ENCODE measurements at regions not wholly inside any gene's neighbourhood (a gene's known extent, or its start where the extent isn't known, plus 50 kb on each side); places are given as distances from the start of the nearest gene placed in this dataset.
"Not testable (repeated sequence)": the region's sequence is repeated elsewhere in the genome, so short reads cannot be mapped to it uniquely, and the experiment has no call there.

DNA sequence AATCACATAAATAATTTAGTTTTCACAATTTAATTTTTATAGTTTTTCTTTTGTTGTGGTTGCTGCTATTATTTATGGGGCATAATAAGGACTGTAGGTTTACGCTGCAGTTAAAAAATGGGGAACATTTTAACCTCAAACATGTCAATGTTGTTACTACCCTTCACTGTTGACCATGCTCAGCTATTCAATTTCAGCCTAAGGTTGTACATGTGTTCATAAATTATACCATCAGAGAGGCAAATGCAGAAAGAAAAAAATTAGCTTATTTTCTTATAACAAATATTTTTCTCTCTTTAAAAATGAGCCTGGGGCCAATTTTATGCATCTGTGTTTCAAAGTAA lies 110.1 kb upstream of the PITRM1 start:
- no peak for DNase-seq

DNA sequence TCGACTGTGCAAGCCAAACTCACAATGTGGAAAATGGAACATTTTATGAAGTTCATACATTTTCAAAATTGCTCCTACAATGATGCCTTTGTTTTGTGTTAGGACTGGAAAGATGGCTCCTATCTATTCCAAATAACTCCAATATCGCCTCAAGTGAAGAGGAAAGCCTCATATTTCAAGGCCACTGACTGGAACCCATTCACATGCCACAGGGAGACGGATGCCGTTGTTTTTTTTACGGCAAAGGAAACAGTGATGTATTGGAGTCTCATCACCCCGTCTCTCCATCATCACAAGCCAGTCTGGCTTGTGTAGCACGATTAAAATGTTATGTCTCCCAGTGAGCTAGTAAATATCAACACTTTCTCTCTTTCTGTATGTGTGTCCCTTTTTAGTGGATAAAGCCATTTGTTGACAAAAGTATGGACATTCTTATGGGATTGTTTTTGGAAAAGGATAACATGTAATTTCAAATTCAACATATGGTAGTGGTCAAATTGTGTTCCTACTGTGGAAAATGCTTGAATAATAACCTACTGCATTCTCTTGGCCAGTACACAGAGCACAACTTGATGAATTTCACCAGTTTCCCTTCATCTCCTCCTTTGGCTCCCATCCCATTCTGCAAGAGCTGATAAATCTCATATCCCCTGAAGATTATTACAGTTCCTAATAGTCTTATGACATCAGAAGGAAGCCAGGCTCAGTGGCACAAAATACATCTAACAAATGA lies 109.5 kb upstream of the PITRM1 start:
- no peak for DNase-seq

DNA sequence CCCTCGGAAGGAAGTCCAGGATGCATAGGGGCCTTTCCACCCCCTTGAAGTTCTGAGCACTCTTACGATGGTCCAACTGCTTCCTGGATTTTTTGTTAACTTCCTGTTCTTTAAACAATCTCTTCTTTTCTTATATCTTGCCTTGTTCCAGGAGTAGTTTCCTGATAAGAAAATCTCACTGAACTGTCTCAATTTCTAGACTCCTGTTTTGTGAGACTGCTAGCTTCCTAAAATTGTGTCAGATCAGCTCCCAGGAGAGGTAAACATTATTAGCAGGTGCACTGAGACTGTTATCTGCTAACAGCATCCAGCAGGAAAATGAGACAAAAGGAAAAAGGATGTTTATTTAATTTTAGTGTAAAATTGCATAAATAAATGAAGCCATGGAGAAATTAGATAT lies 106.2 kb upstream of the PITRM1 start:
- no peak for DNase-seq

DNA sequence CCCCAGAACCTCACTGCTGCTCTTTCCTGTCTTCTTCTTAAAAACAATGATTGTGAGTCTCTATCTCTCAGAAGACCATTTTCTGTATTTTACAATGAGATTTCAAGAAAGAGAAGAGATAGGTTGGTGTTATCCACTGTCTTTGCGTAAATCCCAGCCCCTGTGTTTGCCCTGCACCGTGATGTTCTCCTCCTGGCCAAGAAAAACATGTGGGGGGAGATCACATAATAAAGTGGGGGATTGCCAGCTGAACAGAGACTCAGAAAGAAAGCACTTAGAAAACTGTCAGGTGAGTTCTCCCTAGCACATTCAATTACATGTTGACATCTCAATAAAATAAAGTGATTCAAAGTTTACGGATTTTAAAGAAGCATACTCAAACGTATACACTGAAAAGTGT lies 105.0 kb upstream of the PITRM1 start:
- DNase-seq: no peak

DNA sequence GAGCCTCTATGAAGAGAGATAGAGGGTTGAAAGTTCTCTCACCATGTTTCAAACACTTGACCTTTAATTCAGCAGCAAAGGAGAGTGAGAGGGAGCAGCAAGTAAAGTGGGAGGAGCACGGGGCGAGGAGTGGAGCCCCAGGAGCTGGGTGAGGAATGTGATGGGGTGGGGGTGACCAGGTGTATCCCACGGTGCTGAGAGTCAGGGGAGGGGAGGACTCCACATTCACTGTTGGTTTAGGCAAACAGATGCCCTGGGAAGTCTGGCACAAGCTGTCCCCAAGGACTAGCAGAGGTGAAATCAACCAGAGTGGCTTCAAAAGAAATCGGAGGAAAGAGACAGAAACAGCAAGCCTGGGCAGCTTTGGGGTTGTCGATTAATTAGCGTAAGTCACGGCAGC lies 101.8 kb upstream of the PITRM1 start:
- peak; percentile 51 for DNase-seq

DNA sequence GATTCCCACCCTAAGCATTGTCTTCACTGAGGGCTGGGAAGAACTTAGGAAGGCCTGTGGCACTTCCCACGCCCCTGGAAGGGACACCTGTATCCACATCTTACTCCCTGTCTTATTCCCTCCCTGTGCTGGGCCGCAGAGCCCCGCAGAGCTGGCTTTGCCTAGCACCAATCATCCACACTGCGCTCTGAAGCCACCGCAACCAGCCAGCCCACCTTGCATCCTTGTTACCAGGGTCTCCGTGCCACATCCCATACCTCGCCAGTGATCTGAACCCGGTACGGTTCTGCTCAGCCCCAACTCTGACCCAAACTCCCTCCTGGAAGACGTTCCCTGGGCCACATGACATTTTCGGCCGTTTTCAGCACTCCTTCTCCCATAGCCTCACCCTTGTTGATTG lies 101.4 kb upstream of the PITRM1 start:
- DNase-seq: no peak

DNA sequence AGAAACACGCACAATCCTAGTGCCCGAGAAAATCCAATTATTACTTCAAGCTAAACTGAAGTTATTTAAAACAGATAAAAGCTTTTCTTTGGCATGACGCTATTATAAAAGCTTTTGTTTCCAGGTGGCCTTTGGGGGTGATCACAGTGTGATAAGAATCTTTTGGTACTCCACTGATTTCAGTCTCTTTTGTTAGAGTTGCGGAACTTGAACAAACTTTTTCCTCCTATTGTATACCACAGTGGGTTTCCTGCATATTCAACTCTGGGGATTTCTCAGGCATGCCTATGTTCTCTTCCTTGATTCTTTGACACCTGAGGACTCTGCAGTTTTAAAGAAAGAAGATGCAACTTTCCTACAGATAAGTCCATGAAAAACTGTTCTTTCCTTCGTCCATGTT lies 99.7 kb upstream of the PITRM1 start:
- DNase-seq: no peak

DNA sequence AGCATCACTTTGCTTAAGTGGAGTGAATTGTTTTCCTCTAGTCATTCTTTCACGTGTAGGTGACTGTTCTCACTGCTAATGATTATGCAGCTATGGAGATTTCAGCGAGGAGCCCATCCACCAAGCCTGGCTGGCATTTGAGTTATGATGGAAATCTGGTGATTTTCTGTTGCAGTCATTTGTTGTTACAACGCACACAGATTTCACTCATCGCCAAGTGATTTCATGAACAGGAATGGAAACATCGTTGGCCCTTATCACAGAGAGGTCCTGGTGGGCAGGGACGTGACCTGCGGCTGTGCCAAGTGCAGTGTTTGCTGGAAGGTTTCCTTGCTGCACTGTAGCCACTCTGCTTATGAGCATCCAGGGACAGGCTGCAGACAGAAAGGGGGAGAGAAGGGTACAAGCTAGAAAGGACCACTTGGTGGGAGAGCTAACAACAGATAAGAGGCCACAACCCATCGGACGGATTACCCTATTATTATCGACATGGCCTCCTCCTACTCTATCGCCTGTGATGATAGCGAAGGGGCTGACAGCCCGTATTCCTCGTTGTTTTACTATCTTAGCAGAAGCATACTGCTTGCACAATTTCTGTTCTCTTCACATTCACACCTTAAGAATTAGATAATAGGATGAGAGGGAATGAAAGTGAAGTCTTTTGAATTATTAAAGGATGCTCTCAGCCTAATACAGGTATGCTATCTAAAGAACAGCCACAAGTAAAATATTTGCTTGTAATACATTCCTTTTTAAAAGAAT lies 99.0 kb upstream of the PITRM1 start:
- DNase-seq: no peak

DNA sequence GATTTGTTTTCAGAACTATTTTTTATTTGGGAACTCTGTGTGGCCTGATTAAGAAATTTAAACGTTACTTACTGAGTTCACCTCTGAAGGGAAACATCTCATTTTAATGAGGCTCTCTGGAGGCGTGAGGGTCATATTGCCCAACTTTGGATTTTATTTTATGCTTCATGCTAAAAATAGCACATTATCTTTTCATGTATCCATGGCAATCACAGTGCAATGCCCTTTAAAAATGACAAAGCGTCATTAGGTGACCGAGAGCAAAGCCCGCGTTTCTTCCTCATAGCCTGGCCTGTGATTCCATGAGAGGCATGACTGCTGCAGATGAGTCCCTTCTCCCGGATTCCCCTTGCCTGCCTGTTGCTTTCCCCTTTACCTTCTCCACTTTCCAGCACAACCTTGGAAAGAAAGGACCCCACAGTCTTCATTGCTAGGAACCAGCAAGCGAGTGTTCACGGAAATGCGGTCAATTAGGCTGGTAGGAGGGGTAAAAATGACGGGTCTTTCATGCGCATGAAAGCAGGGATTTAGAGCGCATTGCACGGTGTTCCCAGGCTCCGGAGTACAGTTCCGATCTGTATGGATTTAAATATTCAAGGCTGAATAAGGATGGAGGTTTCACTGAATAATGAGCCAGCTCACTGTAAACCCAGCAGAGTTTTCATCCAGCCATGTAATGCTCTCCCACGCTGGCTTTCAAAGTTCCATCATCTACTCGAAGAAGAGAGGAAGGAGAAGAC lies 98.2 kb upstream of the PITRM1 start:
- no peak for DNase-seq

DNA sequence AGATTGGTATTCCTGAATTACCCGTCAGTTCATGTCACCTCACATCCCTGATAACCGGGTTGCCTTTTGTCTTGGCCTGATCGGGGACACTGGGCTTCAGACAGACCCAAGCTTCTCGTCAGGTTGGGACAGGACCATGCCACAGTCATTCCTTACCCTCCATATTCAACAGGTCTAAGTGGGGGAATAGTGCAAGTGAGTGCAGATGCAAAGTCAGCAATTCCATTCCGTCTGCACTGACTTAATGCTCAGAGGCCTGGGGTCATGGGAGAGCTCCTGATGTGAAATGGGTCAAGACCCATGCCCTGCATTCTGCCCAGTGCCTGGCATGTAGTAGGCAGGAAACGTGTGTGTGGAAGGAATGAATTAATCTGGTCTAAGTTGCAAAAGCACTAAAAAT lies 95.4 kb upstream of the PITRM1 start:
- DNase-seq: no peak

DNA sequence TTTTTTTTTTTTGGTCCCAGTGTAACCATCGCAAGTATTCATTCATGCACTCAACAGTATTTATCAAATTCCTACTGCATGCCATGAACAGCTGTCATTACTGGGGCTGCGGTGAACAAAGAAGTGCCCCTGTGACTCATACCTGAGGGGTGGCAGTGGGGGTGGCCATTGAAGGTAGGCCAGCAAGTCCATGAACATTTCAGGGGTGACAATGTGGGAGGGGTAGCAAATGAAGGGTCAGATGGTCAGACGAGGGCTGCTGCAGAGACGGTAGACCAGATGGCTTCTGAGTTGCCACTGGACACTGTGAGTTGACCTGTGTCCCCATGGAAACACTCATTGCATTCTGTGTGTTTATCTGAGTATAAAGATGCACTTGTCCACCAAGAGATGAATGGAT lies 92.5 kb upstream of the PITRM1 start:
- DNase-seq: no peak

DNA sequence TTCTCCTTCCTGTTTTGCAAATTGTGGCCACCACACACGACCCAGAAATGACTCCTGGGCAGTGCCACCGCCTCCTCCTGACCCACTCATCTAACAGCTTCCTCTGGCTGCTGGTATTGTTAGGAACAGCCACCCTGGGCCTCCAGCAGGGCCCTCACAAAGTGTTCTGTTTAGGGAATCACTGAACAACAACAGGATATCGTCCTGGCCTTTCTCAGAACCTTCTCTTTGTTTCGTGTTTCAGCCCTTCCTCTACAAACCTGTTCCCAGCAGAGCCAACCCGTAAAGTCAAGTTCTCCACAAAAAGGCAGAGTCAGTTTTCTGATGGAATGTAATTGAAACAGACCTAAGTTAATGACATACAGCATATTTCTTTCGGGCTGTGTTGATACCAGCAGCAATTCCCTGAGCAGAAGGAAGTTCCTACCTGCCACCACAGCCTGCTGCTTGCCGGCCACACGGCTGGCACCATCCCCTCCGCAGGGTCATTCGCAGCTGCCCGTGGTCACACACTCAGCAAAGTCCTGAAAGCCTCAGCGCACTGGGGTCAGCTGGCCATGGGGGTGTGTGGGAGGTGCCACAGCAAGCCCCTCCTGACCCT lies 91.7 kb upstream of the PITRM1 start:
- no peak for DNase-seq

DNA sequence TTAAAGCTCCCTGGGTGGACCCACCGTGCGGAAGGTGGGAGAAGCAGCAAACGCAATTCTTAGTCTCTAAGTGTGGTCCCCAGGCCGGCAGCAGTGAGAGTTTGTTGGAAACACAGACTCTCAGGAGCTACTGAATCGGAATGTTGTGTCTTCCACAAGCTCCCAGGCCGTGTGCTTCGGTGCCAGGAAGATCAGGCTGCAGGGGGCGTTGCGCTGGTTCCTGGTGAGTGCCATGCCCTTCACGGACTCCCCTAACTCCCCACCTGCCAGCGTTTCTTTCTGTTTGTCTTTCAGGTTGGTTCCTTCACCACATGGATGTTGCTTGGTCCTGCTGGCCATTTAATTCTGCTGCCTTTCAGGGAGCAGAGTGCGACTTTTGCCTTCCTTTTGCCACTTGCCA lies 91.2 kb upstream of the PITRM1 start:
- DNase-seq: no peak

DNA sequence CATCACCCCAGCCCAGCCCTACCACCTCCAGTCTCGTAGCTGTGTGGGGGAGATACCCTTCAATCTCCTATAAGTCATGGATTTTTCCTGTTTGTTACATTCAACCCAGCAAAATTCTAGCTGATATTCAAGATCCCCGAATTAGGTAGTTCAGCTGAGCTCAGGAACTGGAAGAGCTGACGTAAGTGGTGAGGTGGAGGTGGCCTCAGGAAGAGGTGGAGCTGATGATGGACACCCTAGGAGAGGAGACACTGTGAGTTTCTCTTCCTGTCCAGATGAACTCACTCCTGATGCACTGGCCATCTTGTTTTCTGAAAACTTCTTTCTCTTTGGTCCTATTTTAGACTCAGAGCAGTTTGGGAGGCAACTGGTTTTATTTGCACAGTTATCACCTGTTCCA lies 90.5 kb upstream of the PITRM1 start:
- no peak for DNase-seq

DNA sequence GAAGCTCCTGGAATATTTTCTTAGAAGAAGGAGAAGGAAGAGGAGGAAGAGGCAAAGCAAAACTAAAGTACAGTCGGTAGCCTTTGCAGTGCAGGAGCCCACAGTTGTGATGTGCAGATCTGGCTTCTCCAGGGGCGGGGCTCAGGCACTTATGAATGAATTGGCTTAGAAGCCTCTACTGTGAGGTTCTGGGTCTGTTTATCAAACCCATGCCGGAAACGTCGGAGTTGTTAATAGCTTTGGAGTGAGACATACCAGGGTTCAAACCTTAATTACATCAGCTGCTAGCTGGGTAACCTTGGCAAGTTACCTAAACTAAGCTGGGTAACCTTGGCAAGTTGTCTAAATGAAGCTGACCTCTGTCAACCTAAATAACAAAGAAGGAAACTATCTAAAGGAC lies 89.3 kb upstream of the PITRM1 start:
- DNase-seq: no peak

DNA sequence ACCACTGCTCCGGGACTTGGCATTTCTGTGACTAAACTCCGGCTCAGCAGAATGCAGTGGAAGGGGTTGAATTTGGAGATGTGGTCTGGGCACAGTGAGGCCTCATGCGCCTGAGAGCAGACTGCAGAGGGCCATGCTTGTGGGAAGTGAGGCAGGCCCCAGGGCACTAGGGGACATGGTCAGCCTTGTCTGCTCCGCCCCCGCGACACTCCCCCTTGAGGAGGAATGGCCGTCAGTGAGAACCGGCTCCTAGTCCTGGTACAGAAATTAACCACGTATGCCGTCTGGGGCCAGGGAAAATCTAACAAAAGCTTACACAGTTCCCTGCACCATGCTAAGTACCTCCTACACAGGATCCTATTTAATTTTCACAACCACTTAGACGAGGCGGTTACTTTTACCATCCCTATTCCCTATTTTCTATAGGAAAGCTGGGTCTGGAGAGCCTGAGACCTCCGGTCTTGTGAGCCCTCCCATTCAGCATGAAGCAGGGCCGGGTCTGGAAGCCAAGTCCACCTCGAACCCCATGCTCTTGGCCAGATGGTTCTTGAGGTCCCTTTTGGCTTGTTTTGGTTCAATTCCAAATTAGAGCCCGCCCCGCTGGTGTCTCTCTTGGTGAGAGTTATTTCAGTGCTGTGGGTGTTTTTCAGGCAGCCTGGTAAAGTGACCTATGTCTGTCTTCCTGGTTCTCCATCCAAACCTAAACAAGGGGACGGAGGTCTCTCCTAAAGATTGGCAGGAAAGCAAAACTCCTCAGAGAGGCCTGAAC lies 87.7 kb upstream of the PITRM1 start:
- no peak for DNase-seq

DNA sequence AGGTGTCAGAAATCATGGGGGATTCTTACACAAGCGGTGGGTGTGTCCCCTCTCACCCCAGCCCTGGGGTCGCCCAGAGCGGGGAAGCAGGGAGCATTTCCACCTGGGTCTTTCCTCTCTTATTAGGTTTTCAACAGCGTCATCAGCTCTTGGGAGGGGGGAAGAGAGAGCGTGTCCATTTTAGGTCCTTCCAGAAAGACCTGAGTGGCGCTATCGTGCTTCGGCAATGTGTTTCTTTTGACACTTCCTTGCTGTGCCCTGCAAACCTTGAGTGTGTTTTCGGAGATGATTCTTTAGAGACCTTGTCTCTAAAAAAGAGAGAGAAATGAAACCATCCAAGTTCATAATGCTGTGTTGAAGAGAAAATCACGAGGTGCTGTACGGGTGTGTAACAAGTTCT lies 86.9 kb upstream of the PITRM1 start:
- DNase-seq: no peak

DNA sequence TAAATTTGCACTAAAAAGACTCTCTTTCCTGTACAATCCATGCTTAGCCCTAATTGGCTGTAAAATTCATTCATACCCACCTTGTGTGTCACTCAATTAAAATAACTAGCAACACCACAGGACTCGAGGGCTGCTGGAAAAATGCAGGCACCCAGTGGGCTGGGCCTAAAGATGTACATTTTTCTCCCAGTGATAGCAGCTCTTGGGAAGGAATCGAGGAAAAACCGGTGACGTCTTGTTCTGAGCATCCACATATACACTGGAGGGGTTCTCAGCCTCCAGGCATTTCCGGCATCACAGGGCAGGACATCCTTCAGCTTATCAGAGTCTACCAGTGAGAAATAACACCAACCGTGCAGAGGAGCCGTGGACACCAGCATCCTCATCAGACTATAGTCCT lies 85.8 kb upstream of the PITRM1 start:
- no peak for DNase-seq

DNA sequence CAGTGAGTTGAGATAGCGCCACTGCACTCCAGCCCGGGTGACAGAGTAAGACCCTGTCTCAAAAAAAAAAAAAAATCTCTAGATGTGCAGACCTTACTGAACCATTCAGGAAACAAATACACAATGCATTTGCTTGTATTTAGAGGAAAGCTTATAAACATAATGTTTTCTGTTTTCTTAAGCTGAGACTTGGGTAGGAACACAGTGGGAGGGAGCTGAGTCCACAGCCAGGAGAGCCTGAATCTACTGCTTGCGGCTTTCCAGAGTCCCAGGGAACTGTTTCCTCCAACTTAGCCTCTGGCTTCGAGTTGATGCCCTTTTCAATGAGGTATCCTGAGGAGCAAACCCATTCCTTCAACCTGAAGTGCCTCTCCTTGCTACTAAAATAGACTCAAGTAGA lies 83.0 kb upstream of the PITRM1 start:
- DNase-seq: no peak

DNA sequence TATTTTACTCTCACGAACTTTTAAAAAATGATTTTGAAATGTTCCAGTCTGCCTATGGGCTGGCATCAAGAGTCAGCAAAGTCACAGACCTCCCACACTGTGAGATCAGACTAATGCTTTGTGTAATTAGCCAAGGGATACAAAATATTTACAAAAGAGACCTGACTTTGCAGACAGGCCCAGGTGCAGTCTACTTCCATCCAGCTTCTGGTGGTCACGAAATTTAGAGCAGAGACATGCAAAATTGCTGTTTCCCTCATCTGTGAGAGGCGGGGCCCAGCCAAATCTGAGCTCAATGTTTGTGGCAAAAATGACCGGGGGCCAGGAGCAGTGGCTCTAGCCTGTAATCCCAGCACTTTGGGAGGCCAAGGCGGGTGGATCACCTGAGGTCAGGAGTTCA lies 82.5 kb upstream of the PITRM1 start:
- no peak for DNase-seq

DNA sequence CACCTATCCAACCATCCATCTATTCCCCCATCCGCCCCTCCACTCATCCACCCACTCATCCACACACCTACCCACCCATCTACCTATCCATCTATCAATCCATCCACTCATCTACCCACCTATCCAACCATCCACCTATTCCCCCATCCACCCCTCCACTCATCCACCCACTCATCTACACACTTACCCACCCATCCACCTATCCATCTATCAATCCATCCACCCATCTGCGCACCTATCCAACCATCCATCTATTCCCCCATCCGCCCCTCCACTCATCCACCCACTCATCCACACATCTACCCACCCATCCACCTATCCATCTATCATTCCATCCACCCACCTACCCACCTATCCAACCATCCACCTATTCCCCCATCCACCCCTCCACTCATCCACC lies 81.4 kb upstream of the PITRM1 start:
- not testable (repeated sequence) for DNase-seq

DNA sequence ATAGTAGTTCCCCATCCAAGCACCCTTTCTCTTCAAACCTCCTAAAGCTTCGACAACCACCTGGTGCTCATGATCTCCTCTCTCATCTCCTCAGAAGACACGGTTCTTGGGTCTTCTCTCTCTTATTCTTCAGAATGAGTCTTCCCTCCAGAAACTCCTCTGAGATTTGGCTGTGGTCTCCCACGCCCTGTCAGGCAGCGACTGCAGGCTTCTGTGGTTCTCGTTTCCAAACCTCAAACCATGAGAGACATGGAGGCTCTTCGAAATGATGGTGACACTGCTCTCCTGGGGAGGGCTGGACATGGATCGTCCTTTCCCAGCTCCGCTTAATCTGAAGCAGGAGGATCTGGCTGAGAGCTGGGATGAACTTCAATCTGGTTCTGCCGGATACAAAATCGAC lies 78.6 kb upstream of the PITRM1 start:
- DNase-seq: no peak

DNA sequence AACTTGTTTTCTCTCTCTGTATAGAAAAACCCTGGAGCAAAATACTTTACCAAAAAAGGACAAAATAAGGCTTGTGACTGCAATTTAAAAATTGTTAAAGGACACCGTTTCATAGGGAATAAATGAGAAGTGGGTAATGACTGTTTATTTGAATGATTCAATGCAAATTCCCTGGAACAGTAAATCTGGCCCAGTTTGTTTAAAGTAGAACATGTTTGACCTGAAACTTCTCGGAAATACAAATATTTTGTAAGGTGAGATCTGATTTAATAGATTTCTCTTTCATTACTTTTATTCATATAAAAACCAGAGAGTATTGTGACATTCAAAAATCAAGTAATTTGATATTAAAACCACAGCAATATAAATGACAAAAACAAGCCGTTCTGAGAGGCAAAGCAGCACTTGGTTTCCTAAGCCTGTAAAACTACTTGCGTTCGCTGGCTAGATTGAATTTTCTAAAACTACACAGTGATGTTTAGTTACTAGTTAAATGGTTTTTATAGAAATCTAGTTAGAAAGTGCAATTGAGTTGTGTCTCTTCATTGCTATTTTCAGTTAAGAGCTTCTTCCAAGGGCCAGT lies 76.8 kb upstream of the PITRM1 start:
- DNase-seq: no peak

Data from NCI-H2171 treated with DMSO at 0.1 percent for 48 hours (cell line).